Tibial nerve (tissue), 4 donors: ENCODE measurements at regions not wholly inside any gene's neighbourhood (a gene's known extent, or its start where the extent isn't known, plus 50 kb on each side); places are given as distances from the start of the nearest gene placed in this dataset.

ENCODE experiments used
- CTCF ChIP-seq, 5 experiments: fragments of 200-600 bp in 3 of 5; fragments of 450-650 bp in 2 of 5; sonication (generic) in 3 of 5; IDR thresholded peaks; one replicate each; pipeline ENCODE4 v1.5.1; 2016 to 2019; ENCODE audit warnings: antibody characterized with exemption in 5 of 5, mild to moderate bottlenecking in 3 of 5, moderate library complexity in 2 of 5
- EP300 ChIP-seq, 2 donors: sonication (generic); formaldehyde crosslinking; IDR thresholded peaks; one replicate each; pipeline ENCODE4 v1.6.1; 2017; ENCODE audit warnings: antibody characterized with exemption in 2 of 2, mild to moderate bottlenecking in 1 of 2

DNA sequence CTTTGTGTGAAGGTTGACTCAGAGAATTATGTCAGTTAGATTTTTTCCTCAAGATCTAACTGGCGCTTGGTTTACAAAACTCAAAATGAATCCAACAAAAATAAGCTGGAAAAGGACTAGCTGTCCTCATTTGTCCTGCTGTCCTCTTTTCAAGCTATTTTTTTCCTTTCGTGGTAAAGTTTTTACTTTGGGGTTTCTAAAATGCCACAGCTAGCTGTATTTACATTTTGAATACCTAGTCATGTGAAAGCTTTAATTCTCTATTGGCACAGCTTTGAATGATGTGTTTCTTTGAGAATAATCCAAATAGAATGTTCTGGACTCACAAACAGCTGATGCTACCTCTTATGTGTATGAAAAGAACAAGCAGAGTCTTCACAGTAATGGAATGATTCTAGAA is 673.6 kb upstream of the NR5A2 start:
- no peak for TF ChIP-seq CTCF (IDR thresholded peaks at IDR 0.05)
- TF ChIP-seq EP300 (IDR thresholded peaks at IDR 0.05): no peak
